ENCODE measurements at regions not wholly inside any gene's neighbourhood (a gene's known extent, or its start where the extent isn't known, plus 50 kb on each side); places are given as distances from the start of the nearest gene placed in this dataset.
A peak's percentile ranks its signal among the peaks of the same experiment; 100 is the strongest.

DNA sequence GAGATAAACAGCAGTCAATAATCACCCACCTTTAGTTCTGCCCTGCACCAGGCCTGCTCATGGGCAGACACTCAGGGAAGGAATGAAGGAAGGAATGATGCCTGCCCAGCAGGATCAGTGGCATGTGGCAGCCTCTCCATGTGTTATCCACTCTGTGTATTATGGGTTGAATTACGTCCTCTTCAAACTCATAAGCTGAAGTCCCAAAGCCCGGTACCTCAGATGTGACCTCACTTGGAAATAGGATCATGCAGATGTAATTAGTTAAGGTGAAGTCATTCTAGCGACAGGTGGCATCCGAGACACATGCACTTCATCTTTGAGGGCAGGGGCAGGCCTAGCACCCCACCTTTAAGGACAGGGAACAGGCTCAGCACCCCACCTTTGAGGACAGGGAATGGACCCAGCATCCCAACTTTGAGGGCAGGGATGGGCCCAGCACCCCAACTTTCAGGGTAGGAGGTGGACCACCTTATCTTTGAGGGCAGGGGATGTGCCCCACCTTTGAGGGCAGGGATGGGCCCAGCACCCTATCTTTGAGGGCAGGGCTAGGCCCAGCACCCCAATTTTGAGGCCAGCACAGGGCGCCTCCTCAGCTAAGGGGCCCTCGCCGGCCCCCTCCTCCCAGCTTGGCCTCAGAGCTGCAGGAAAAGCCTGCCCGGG, 127.6 kb downstream of the URI1 start:
- peak overlapping the region; percentile 44 for H2AK9ac ChIP-seq (replicated peaks; ENCODE audit: low read depth, low read length, poor library complexity)
- BruUV-seq (replicated peaks), result no TSS peak
- ChIA-PET POLR2A (ENCODE audit: unreplicated experiment) (no interaction called here), CTCF (no interaction called here)
- ATAC-seq (ENCODE audit: low read depth) (0 out of 2 replicates have a peak, but pooled peaks have one; percentile 37), DNase-seq (no peak)
- H3K36me3 ChIP-seq (ENCODE audit: control insufficient read depth, insufficient read depth, low read length), result no peaks in the 10 kb centered on the region
- no peak for TF ChIP-seq RAD21 (IDR thresholded peaks at IDR 0.05; ENCODE audit: low read length)
- no peak for TF ChIP-seq SMC3 (IDR thresholded peaks at IDR 0.05; ENCODE audit: low read depth, low read length)
- TF ChIP-seq, protein P1, sequence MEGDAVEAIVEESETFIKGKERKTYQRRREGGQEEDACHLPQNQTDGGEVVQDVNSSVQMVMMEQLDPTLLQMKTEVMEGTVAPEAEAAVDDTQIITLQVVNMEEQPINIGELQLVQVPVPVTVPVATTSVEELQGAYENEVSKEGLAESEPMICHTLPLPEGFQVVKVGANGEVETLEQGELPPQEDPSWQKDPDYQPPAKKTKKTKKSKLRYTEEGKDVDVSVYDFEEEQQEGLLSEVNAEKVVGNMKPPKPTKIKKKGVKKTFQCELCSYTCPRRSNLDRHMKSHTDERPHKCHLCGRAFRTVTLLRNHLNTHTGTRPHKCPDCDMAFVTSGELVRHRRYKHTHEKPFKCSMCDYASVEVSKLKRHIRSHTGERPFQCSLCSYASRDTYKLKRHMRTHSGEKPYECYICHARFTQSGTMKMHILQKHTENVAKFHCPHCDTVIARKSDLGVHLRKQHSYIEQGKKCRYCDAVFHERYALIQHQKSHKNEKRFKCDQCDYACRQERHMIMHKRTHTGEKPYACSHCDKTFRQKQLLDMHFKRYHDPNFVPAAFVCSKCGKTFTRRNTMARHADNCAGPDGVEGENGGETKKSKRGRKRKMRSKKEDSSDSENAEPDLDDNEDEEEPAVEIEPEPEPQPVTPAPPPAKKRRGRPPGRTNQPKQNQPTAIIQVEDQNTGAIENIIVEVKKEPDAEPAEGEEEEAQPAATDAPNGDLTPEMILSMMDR (conservative IDR thresholded peaks at IDR 0.05; ENCODE audit: low read depth, low read length), result no peak
- TF ChIP-seq RCOR1 (IDR thresholded peaks at IDR 0.05; ENCODE audit: insufficient replicate concordance, low read length), result no peak
- TF ChIP-seq MXI1 (IDR thresholded peaks at IDR 0.05; ENCODE audit: borderline replicate concordance, low read depth, low read length), result no peak
- TF ChIP-seq FOS (IDR thresholded peaks at IDR 0.05; ENCODE audit: low read depth, low read length), result no peak
- TF ChIP-seq, protein P2, sequence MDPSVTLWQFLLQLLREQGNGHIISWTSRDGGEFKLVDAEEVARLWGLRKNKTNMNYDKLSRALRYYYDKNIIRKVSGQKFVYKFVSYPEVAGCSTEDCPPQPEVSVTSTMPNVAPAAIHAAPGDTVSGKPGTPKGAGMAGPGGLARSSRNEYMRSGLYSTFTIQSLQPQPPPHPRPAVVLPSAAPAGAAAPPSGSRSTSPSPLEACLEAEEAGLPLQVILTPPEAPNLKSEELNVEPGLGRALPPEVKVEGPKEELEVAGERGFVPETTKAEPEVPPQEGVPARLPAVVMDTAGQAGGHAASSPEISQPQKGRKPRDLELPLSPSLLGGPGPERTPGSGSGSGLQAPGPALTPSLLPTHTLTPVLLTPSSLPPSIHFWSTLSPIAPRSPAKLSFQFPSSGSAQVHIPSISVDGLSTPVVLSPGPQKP (IDR thresholded peaks at IDR 0.05; ENCODE audit: borderline replicate concordance, low read depth, low read length), result no peak
- no peak for TF ChIP-seq RFX5 (IDR thresholded peaks at IDR 0.05; ENCODE audit: low read depth, low read length)
- no peak for TF ChIP-seq POLR2A (IDR thresholded peaks at IDR 0.05; ENCODE audit: low read depth, low read length)
- no peak for TF ChIP-seq BHLHE40 (IDR thresholded peaks at IDR 0.05; ENCODE audit: low read depth, low read length)
- TF ChIP-seq CHD1 (IDR thresholded peaks at IDR 0.05; ENCODE audit: low read depth, low read length), result no peak
- TF ChIP-seq MAZ (IDR thresholded peaks at IDR 0.05; ENCODE audit: borderline replicate concordance, low read depth, low read length), result no peak
- H4K20me1 ChIP-seq (ENCODE audit: insufficient read depth, low read length), result no peaks in the 10 kb centered on the region; the same call in 1 of the 2 replicates
- H3K27ac ChIP-seq (ENCODE audit: insufficient read depth, low read length), result no peak overlapping the region
- H3K4me2 ChIP-seq (ENCODE audit: low read depth, low read length), result no peak overlapping the region
- no peak overlapping the region; the same call in 1 of the 2 replicates for H3K9ac ChIP-seq (ENCODE audit: low read depth, low read length)
- no peak overlapping the region for H3K56ac ChIP-seq (ENCODE audit: extremely low read depth, insufficient read depth, low read length)
- intact Hi-C loops (cut with micrococcal nuclease), result no loop called here
- H2AK5ac ChIP-seq (ENCODE audit: low read depth, low read length), result no peak overlapping the region
- H4K8ac ChIP-seq (ENCODE audit: low read depth in 2 of 2, low read length in 2 of 2), result no peak overlapping the region
- no peak overlapping the region for H3K4me3 ChIP-seq (ENCODE audit: insufficient read depth, low read depth, low read length)
- H2BK120ac ChIP-seq (ENCODE audit: low read depth, low read length), result no peak overlapping the region
- H2BK15ac ChIP-seq (ENCODE audit: low read depth, low read length), result no peak overlapping the region
- no peak overlapping the region for H3K18ac ChIP-seq (ENCODE audit: low read depth, low read length)
- no peak overlapping the region for H2BK5ac ChIP-seq (ENCODE audit: low read depth, low read length, poor library complexity, severe bottlenecking)
- dilution Hi-C loops (cut with HindIII; ENCODE audit: low sequenced_read_pairs, unreplicated experiment), result no loop called here
- no peaks in the 10 kb centered on the region for H3K9me1 ChIP-seq (ENCODE audit: insufficient read depth, low read length)
- in situ Hi-C loops (cut with MboI; ENCODE audit: low sequenced_read_pairs), result no loop called here
- H3K4ac ChIP-seq (ENCODE audit: low read depth, low read length), result no peak overlapping the region
- 100% methylated on average over 1 of the region's 8 CpGs; no CpG with 5 or more reads in 1 of the 2 experiments for WGBS, 2 experiments (ENCODE audit: extremely low coverage in 2 of 2, insufficient read length in 1 of 2)
- H3K14ac ChIP-seq (replicated peaks; ENCODE audit: low read depth, low read length), result no peak overlapping the region
- no peak overlapping the region for H4K91ac ChIP-seq (ENCODE audit: insufficient read depth, low read depth, low read length)
- H3K23ac ChIP-seq (ENCODE audit: low read depth, low read length), result no peak overlapping the region
- no peak overlapping the region for H2BK20ac ChIP-seq (ENCODE audit: low read depth, low read length)
- H3K27me3 ChIP-seq (ENCODE audit: control insufficient read depth, insufficient read depth, low read length), result no peaks in the 10 kb centered on the region
- no peaks in the 10 kb centered on the region for H3K79me1 ChIP-seq (ENCODE audit: low read depth in 1 of 2, low read length in 2 of 2)
- no peaks in the 10 kb centered on the region for H3K9me3 ChIP-seq (ENCODE audit: control insufficient read depth, insufficient read depth, low read length)
- no peaks in the 10 kb centered on the region for H3K4me1 ChIP-seq (ENCODE audit: control insufficient read depth, insufficient read depth, low read length)
- H4K5ac ChIP-seq (ENCODE audit: low read depth, low read length), result no peak overlapping the region
- peak overlapping the region; percentile 35 for H2AFZ ChIP-seq (replicated peaks; ENCODE audit: low read length, poor library complexity)

Data from IMR-90 (cell line).